GM12891 (cell line): ENCODE measurements at regions not wholly inside any gene's neighbourhood (a gene's known extent, or its start where the extent isn't known, plus 50 kb on each side); places are given as distances from the start of the nearest gene placed in this dataset.
A peak's percentile ranks its signal among the peaks of the same experiment; 100 is the strongest.

ENCODE experiments used
- DNase-seq: peaks from one replicate; pipeline ENCODE4 v3.0.0; 2011; ENCODE audit warnings: low spot score; ENCODE audit not compliant: insufficient read length
- FAIRE-seq: peaks from 2 replicates; lab custom pipeline; 2011; peaks lifted over from hg19 to GRCh38; lab: Jason Lieb, UNC
- PAX5 ChIP-seq: IDR thresholded peaks from 2 replicates; pipeline ENCODE4 v1.6.1; 2011; ENCODE audit warnings: low read length, moderate library complexity, mild to moderate bottlenecking; ENCODE audit not compliant: insufficient read depth, severe bottlenecking
- POLR2A ChIP-seq: IDR thresholded peaks from 2 replicates; pipeline ENCODE4 v1.6.1; 2011; ENCODE audit warnings: low read depth, low read length, control low read depth
- POLR2AphosphoS5 ChIP-seq: IDR thresholded peaks from 2 replicates; pipeline ENCODE4 v1.6.1; 2011; ENCODE audit warnings: low read depth, low read length, control low read depth
- POU2F2 ChIP-seq: IDR thresholded peaks from 2 replicates; pipeline ENCODE4 v1.6.1; 2011; ENCODE audit warnings: low read depth, mild to moderate bottlenecking, control low read depth, low read length, moderate library complexity
- SPI1 ChIP-seq: IDR thresholded peaks from 2 replicates; pipeline ENCODE4 v1.6.1; 2011; ENCODE audit warnings: low read depth, low read length, control low read depth
- TAF1 ChIP-seq: IDR thresholded peaks from 2 replicates; pipeline ENCODE4 v1.6.1; 2011; ENCODE audit warnings: low read depth, low read length, control low read depth

- FAIRE-seq (no peak), DNase-seq (no peak)
- TF ChIP-seq POLR2AphosphoS5: no peak
- TF ChIP-seq POU2F2: no peak
- TF ChIP-seq SPI1: no peak
- TF ChIP-seq TAF1: no peak
- no peak for TF ChIP-seq PAX5
Measured at GRCh38 chr3:150251187-150252062, 156.7 kb upstream of the TSC22D2 start.

- DNase-seq (no peak), FAIRE-seq (no peak)
- TF ChIP-seq POLR2AphosphoS5 (no peak), TAF1 (no peak), SPI1 (no peak), PAX5 (no peak), POU2F2 (no peak), POLR2A (no peak)
Measured at GRCh38 chr3:150249779-150250470, 158.2 kb upstream of the TSC22D2 start.

- FAIRE-seq: no peak
- no peak for DNase-seq
Measured at GRCh38 chr3:150248888-150249681, 159.0 kb upstream of the TSC22D2 start.

GRCh38 chr3:150248116-150248887 is 159.8 kb upstream of the TSC22D2 start:
- DNase-seq (no peak), FAIRE-seq (no peak)
- TF ChIP-seq SPI1 (peak; percentile 89), PAX5 (no peak)

More at GRCh38 chr3:150248888-150249681, 159.0 kb upstream of the TSC22D2 start:
- no peak for TF ChIP-seq POLR2A
- no peak for TF ChIP-seq PAX5
- no peak for TF ChIP-seq POLR2AphosphoS5
- TF ChIP-seq SPI1: no peak
- TF ChIP-seq TAF1: no peak
- TF ChIP-seq POU2F2: no peak

- FAIRE-seq (no peak), DNase-seq (no peak)
- TF ChIP-seq TAF1 (no peak), POLR2A (no peak), PAX5 (no peak), SPI1 (no peak), POLR2AphosphoS5 (no peak), POU2F2 (no peak)
Measured at GRCh38 chr3:150247441-150247840, 160.7 kb upstream of the TSC22D2 start.

- DNase-seq (no peak), FAIRE-seq (no peak)
- no peak for TF ChIP-seq TAF1
- no peak for TF ChIP-seq POLR2AphosphoS5
- TF ChIP-seq SPI1: no peak
- TF ChIP-seq POLR2A: no peak
- TF ChIP-seq POU2F2: no peak
Measured at GRCh38 chr3:150243466-150243865, 164.6 kb upstream of the TSC22D2 start.

GRCh38 chr3:150242220-150242936 is 165.7 kb upstream of the TSC22D2 start:
- FAIRE-seq: no peak
- no peak for DNase-seq
- TF ChIP-seq POLR2A (no peak), SPI1 (no peak), POLR2AphosphoS5 (no peak), TAF1 (no peak), POU2F2 (no peak), PAX5 (no peak)

- DNase-seq (no peak), FAIRE-seq (no peak)
- TF ChIP-seq POU2F2 (no peak), POLR2A (no peak), TAF1 (no peak), SPI1 (no peak), POLR2AphosphoS5 (no peak), PAX5 (no peak)
Measured at GRCh38 chr3:150240891-150241290, 167.2 kb upstream of the TSC22D2 start.
